ENCODE measurements at regions not wholly inside any gene's neighbourhood (a gene's known extent, or its start where the extent isn't known, plus 50 kb on each side); places are given as distances from the start of the nearest gene placed in this dataset.

DNA sequence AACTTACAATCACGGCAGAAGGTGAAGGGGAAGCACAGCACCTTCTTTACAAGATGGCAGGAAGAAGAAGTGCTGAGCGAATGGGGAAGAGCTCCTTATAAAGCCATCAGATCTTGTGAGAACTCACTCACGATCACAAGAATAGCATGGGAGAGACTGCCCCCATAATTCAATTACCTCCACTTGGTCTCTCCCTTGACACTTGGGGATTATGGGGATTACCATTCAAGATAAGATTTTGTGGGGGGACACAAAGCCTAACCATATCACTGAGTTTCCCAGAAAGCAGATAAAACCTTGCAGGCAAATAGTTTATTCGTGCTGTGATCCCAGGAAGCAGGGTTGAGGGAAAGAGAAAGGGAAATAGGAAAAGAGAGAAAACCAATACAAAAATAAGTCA, 69.0 kb upstream of the GYPA start:
- Histone ChIP-seq H3K27ac (no peak overlapping the region), H3K9ac (no peak overlapping the region), H3K4me3 (no peak overlapping the region), H3K27me3 (replicated peaks; ENCODE audit: insufficient read depth) (no peaks in the 10 kb centered on the region), H3K4me1 (ENCODE audit: insufficient read depth) (no peaks in the 10 kb centered on the region), H3K9me3 (ENCODE audit: low read depth) (no peaks in the 10 kb centered on the region), H3K79me2 (ENCODE audit: insufficient read depth) (no peaks in the 10 kb centered on the region), H3F3A (ENCODE audit: insufficient read depth) (no peaks in the 10 kb centered on the region), H2AFZ (no peak overlapping the region), H3K36me3 (ENCODE audit: low read depth) (no peaks in the 10 kb centered on the region), H3K9me2 (ENCODE audit: insufficient read depth) (no peaks in the 10 kb centered on the region), H3K4me2 (ENCODE audit: unreplicated experiment) (no peak overlapping the region), H4K20me1 (ENCODE audit: insufficient read depth) (no peaks in the 10 kb centered on the region; the same call in 1 of the 2 replicates)
- no peak for DNase-seq
- in situ Hi-C loops (cut with MboI), result no loop called here
- WGBS, 2 experiments (ENCODE audit: low coverage in 1 of 2, low lambda C conversion rate in 2 of 2, missing lambda C conversion rate in 2 of 2), result 29 to 37% methylated on average over 4 of the region's 4 CpGs
- TF ChIP-seq EZH2 (IDR thresholded peaks at IDR 0.05; ENCODE audit: insufficient read depth, poor library complexity, severe bottlenecking), result no peak
- TF ChIP-seq EZH2phosphoT487 (IDR thresholded peaks at IDR 0.05; ENCODE audit: insufficient read depth, low read depth), result no peak

DNA sequence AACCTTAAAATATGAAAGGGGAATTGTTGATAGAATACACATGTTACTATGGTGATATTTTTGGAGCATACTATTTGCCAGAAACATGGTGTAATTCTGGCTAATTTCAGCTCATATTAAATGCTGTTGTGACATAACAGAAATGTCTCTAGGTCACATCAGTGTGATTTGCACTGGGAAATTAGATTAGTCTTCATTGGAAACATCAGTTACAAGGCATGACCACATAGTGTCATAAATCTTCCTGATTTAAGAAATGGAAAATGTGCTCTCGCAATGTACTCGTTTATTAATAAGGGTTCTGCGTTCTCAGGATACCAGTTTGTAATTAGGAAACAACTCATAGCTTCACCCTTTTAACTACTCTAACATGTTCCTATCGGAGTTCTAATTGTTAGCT, 72.9 kb upstream of the GYPA start:
- Histone ChIP-seq H3K4me1 (ENCODE audit: insufficient read depth) (no peaks in the 10 kb centered on the region), H4K20me1 (ENCODE audit: insufficient read depth) (no peaks in the 10 kb centered on the region; the same call in 1 of the 2 replicates), H3K4me3 (no peak overlapping the region), H3K9me2 (ENCODE audit: insufficient read depth) (no peaks in the 10 kb centered on the region), H2AFZ (no peak overlapping the region), H3K9ac (no peak overlapping the region), H3K79me2 (ENCODE audit: insufficient read depth) (no peaks in the 10 kb centered on the region), H3K27ac (no peak overlapping the region), H3K4me2 (ENCODE audit: unreplicated experiment) (no peak overlapping the region), H3K27me3 (replicated peaks; ENCODE audit: insufficient read depth) (no peaks in the 10 kb centered on the region), H3K36me3 (ENCODE audit: low read depth) (no peaks in the 10 kb centered on the region), H3F3A (ENCODE audit: insufficient read depth) (no peaks in the 10 kb centered on the region), H3K9me3 (ENCODE audit: low read depth) (no peaks in the 10 kb centered on the region)
- WGBS, 2 experiments (ENCODE audit: low coverage in 1 of 2, low lambda C conversion rate in 2 of 2, missing lambda C conversion rate in 2 of 2), result 2 to 3% methylated on average over 4 of the region's 4 CpGs
- in situ Hi-C loops (cut with MboI), result no loop called here
- DNase-seq, result no peak
- TF ChIP-seq EZH2phosphoT487 (IDR thresholded peaks at IDR 0.05; ENCODE audit: insufficient read depth, low read depth), result no peak
- no peak for TF ChIP-seq EZH2 (IDR thresholded peaks at IDR 0.05; ENCODE audit: insufficient read depth, poor library complexity, severe bottlenecking)

DNA sequence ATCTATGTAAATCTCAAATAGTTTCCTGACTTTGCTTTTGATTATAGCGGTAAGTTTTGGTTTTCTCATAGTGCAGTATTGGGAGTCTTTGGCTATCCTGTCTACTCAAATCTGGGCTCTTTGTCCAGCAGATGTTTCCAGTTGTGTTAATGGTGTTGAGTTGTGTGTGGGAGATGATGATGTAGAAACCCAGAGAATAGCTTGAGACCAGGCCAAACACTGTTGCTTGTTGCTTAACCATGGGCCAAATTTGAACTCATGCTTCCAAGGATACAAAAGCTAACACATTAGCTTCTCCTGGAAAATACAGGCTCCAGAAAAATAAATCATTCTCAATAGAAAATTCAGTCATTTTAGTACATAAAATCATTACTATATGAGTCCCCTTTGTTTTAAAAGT, 82.6 kb upstream of the GYPA start:
- no peak for DNase-seq
- H4K20me1 ChIP-seq (ENCODE audit: insufficient read depth), result no peaks in the 10 kb centered on the region
- no peak for TF ChIP-seq EZH2 (IDR thresholded peaks at IDR 0.05; ENCODE audit: insufficient read depth, poor library complexity, severe bottlenecking)
- no peak for TF ChIP-seq EZH2phosphoT487 (IDR thresholded peaks at IDR 0.05; ENCODE audit: insufficient read depth, low read depth)
- no peak overlapping the region for H2AFZ ChIP-seq
- H3K4me3 ChIP-seq, result no peak overlapping the region
- H3F3A ChIP-seq (ENCODE audit: insufficient read depth), result no peaks in the 10 kb centered on the region
- no peaks in the 10 kb centered on the region for H3K36me3 ChIP-seq (ENCODE audit: low read depth)
- in situ Hi-C loops (cut with MboI), result no loop called here
- H3K9me3 ChIP-seq (ENCODE audit: low read depth), result no peaks in the 10 kb centered on the region
- no peaks in the 10 kb centered on the region for H3K27me3 ChIP-seq (replicated peaks; ENCODE audit: insufficient read depth)
- H3K79me2 ChIP-seq (ENCODE audit: insufficient read depth), result no peaks in the 10 kb centered on the region
- WGBS, 2 experiments (ENCODE audit: low coverage in 1 of 2, low lambda C conversion rate in 2 of 2, missing lambda C conversion rate in 2 of 2), result 0 to 2% methylated on average over 1 of the region's 1 CpG
- H3K9ac ChIP-seq, result no peak overlapping the region
- H3K4me2 ChIP-seq (ENCODE audit: unreplicated experiment), result no peak overlapping the region
- H3K27ac ChIP-seq, result no peak overlapping the region
- H3K4me1 ChIP-seq (ENCODE audit: insufficient read depth), result no peaks in the 10 kb centered on the region
- no peaks in the 10 kb centered on the region for H3K9me2 ChIP-seq (ENCODE audit: insufficient read depth)

DNA sequence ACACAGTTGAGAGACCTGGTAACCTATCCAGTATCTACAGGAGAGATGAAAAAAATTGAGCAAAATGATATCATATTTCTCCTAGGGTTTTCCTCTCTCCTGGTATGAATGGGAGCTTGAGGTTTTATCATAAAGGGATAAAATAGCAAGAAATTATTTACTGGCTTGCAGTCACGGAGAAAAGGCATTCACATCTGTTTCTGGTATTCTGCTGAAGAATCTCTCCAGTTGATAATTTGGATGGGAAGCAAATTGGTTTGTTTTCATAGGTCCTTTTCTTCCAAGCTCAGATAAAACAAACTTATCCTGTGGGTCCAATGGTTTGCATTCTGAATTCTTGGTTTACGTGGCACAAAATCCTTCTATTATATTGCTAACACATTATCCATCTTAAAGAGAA, 83.1 kb upstream of the GYPA start:
- TF ChIP-seq EZH2 (IDR thresholded peaks at IDR 0.05; ENCODE audit: insufficient read depth, poor library complexity, severe bottlenecking), result no peak
- no peak for TF ChIP-seq EZH2phosphoT487 (IDR thresholded peaks at IDR 0.05; ENCODE audit: insufficient read depth, low read depth)
- WGBS, 2 experiments (ENCODE audit: low coverage in 1 of 2, low lambda C conversion rate in 2 of 2, missing lambda C conversion rate in 2 of 2), result 0 to 8% methylated on average over 2 of the region's 2 CpGs
- in situ Hi-C loops (cut with MboI), result no loop called here

DNA sequence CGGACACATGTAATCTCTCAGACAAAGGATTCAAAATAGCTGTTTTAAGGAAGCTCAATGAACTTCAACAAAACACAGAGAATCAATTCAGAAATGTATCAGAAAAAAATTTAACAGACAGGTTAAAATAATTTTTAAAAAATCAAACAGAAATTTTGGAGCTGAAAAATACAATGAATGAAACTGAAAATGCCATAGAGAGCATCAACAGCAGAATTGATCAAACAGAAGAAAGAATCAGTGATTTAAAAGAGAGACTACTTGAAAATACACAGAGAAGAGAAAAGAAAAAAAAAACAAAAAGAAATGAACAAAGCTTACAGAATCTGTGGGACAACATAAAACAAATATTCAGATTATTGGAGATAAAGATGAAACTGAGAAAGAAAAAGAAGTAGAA, 118.8 kb upstream of the GYPA start:
- WGBS, 2 experiments (ENCODE audit: low coverage in 1 of 2, low lambda C conversion rate in 2 of 2, missing lambda C conversion rate in 2 of 2), result 41 to 58% methylated on average over 1 of the region's 1 CpG
- Histone ChIP-seq H3K9ac (no peak overlapping the region), H3K9me3 (ENCODE audit: low read depth) (no peaks in the 10 kb centered on the region), H3K9me2 (ENCODE audit: insufficient read depth) (no peaks in the 10 kb centered on the region), H3F3A (ENCODE audit: insufficient read depth) (no peaks in the 10 kb centered on the region), H3K36me3 (ENCODE audit: low read depth) (no peaks in the 10 kb centered on the region), H3K79me2 (ENCODE audit: insufficient read depth) (no peaks in the 10 kb centered on the region), H2AFZ (no peak overlapping the region), H3K4me1 (ENCODE audit: insufficient read depth) (no peaks in the 10 kb centered on the region), H3K4me2 (ENCODE audit: unreplicated experiment) (no peak overlapping the region), H3K4me3 (no peak overlapping the region), H4K20me1 (ENCODE audit: insufficient read depth) (no peaks in the 10 kb centered on the region), H3K27me3 (replicated peaks; ENCODE audit: insufficient read depth) (no peaks in the 10 kb centered on the region), H3K27ac (no peak overlapping the region)
- no peak for TF ChIP-seq EZH2 (IDR thresholded peaks at IDR 0.05; ENCODE audit: insufficient read depth, poor library complexity, severe bottlenecking)
- no peak for TF ChIP-seq EZH2phosphoT487 (IDR thresholded peaks at IDR 0.05; ENCODE audit: insufficient read depth, low read depth)
- in situ Hi-C loops (cut with MboI), result no loop called here
- DNase-seq, result no peak

More for the DNA sequence above, 83.1 kb upstream of the GYPA start:
- no peaks in the 10 kb centered on the region for H3F3A ChIP-seq (ENCODE audit: insufficient read depth)
- H3K79me2 ChIP-seq (ENCODE audit: insufficient read depth), result no peaks in the 10 kb centered on the region
- no peaks in the 10 kb centered on the region for H3K9me3 ChIP-seq (ENCODE audit: low read depth)
- no peak for DNase-seq
- no peak overlapping the region for H2AFZ ChIP-seq
- H3K4me2 ChIP-seq (ENCODE audit: unreplicated experiment), result no peak overlapping the region
- no peak overlapping the region for H3K9ac ChIP-seq
- H4K20me1 ChIP-seq (ENCODE audit: insufficient read depth), result no peaks in the 10 kb centered on the region
- no peak overlapping the region for H3K27ac ChIP-seq
- no peaks in the 10 kb centered on the region for H3K36me3 ChIP-seq (ENCODE audit: low read depth)
- no peaks in the 10 kb centered on the region for H3K4me1 ChIP-seq (ENCODE audit: insufficient read depth)
- H3K4me3 ChIP-seq, result no peak overlapping the region
- H3K9me2 ChIP-seq (ENCODE audit: insufficient read depth), result no peaks in the 10 kb centered on the region
- no peaks in the 10 kb centered on the region for H3K27me3 ChIP-seq (replicated peaks; ENCODE audit: insufficient read depth)
